Sigmoid colon (tissue), 4 donors: ENCODE measurements at regions not wholly inside any gene's neighbourhood (a gene's known extent, or its start where the extent isn't known, plus 50 kb on each side); places are given as distances from the start of the nearest gene placed in this dataset.

ENCODE experiments used
- EP300 ChIP-seq, 4 donors: sonication (generic); formaldehyde crosslinking; IDR thresholded peaks; one replicate each; pipeline ENCODE4 v1.6.1; 2017; ENCODE audit warnings: antibody characterized with exemption in 4 of 4
- POLR2A ChIP-seq, 2 donors: fragments of 450-650 bp; IDR thresholded peaks; one replicate each; pipeline ENCODE4 v1.6.1; 2016; ENCODE audit warnings: antibody characterized with exemption in 2 of 2, mild to moderate bottlenecking in 2 of 2, moderate library complexity in 2 of 2
- POLR2AphosphoS5 ChIP-seq, 4 donors: sonication (generic); formaldehyde crosslinking; IDR thresholded peaks; one replicate each; pipeline ENCODE4 v1.6.1; 2017; ENCODE audit warnings: antibody characterized with exemption in 4 of 4
- TF ChIP-seq, protein P1 (sequence below), 4 experiments: fragments of 450-650 bp in 3 of 4; fragments of 200-600 bp in 1 of 4; IDR thresholded peaks; one replicate each; pipeline ENCODE4 v1.5.1; 2016 to 2019; ENCODE audit warnings: antibody characterized with exemption in 4 of 4, mild to moderate bottlenecking in 3 of 4, moderate library complexity in 2 of 4

DNA sequence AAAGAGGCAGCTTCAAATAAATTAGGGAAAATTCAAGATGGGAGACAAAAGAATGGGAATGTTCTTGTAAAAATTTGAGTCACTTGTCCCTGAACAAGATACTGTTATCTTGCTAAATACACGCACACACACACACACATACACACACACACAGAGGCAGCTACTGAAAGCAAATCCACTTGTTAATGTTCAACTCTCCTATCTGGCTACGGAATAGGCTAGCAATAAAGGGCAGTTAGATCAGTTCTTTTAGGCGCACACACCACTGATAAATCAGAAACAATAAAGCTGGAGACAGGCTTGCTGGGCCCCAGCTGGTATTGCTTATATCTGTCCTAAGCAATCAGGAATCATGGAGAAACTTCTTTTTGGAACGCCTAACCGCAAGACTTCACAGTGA is 461.6 kb downstream of the BCL11A start:
- TF ChIP-seq, protein P1, sequence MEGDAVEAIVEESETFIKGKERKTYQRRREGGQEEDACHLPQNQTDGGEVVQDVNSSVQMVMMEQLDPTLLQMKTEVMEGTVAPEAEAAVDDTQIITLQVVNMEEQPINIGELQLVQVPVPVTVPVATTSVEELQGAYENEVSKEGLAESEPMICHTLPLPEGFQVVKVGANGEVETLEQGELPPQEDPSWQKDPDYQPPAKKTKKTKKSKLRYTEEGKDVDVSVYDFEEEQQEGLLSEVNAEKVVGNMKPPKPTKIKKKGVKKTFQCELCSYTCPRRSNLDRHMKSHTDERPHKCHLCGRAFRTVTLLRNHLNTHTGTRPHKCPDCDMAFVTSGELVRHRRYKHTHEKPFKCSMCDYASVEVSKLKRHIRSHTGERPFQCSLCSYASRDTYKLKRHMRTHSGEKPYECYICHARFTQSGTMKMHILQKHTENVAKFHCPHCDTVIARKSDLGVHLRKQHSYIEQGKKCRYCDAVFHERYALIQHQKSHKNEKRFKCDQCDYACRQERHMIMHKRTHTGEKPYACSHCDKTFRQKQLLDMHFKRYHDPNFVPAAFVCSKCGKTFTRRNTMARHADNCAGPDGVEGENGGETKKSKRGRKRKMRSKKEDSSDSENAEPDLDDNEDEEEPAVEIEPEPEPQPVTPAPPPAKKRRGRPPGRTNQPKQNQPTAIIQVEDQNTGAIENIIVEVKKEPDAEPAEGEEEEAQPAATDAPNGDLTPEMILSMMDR (IDR thresholded peaks at IDR 0.05) = no peak
- no peak for TF ChIP-seq EP300 (IDR thresholded peaks at IDR 0.05)
- TF ChIP-seq POLR2AphosphoS5 (IDR thresholded peaks at IDR 0.05) = no peak
- no peak for TF ChIP-seq POLR2A (IDR thresholded peaks at IDR 0.05)
